ENCODE measurements at regions not wholly inside any gene's neighbourhood (a gene's known extent, or its start where the extent isn't known, plus 50 kb on each side); places are given as distances from the start of the nearest gene placed in this dataset.

DNA sequence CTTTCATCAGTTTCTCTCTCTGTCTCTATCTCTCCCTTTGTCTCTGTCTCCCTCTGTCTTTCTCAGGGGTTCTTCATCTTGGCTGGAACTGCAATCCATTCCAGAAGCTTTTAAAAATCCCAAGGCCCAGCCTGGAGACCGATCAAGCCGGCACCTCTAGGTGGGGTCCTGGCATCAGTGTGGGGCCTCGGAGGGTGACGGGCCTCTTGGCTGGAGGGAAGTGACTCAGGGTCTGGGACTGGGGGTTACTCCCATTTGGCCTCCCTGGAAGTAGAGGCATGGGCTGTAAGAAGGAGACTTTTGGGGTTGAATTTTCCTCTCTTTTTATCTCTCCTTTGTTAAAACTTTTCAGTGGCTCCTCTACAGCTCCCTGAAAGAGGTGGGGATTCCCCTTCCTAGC is 52.8 kb upstream of the OTOF start:
- DNase-seq (ENCODE audit: low read depth in 2 of 2) = peak; percentile 3 to 5

DNA sequence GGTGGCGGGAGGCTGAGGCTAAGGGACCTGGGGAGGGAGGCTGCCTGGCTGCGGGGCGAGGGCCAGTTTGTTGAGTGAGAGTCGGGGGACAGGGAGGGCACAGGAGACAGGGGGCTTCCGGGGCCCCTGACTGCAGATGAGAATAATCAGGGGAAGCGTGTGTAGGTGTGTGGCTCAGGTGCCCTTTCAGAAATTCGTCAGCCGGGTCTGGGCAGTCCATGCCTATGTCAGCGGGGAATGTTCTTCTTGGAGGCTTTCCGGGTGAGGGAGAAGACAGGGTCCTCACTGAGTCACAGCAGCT is 52.3 kb upstream of the OTOF start:
- DNase-seq (ENCODE audit: low read depth in 2 of 2) = no peak

DNA sequence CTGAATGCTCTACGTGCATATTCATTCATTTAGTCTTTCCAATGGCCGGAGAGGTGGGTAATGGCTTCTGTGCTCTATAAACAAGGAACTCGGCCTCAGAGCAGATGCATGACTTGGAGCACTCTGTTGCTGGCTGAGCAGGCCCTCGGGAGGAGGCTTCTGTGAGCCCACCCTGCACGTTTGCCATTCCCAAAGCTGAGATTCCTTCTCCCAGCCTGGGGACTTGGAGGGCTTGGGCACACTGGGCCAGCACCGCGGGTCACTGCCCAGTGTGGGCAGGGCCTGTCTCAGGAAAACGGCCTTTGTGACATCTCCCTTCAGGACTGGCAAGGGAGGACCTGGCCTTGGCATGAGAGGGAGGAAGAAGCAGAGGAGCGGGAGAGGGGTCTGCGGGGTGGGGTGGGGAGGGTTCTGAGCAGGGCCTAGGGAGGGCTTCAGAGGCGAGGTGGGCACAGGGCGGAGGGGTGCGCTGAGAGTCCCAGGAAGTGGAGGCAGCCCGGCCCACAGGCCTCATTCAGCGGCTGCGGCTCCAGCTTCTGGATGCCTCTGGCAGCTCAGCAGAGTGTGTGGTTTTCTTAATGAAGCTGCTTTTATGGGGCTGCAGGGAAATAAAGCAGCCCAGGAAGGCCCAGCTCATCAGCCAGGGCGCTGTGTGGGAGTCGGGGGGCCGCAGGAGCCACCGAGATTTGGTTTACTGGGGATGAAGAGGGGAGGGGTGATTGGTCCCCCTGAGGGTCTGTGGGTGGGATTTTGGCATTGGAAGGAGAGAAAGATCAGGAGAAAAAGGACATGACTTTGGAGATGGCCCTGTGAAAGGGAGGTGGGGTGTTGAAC is 51.7 kb upstream of the OTOF start:
- DNase-seq (ENCODE audit: low read depth in 2 of 2) = no peak

DNA sequence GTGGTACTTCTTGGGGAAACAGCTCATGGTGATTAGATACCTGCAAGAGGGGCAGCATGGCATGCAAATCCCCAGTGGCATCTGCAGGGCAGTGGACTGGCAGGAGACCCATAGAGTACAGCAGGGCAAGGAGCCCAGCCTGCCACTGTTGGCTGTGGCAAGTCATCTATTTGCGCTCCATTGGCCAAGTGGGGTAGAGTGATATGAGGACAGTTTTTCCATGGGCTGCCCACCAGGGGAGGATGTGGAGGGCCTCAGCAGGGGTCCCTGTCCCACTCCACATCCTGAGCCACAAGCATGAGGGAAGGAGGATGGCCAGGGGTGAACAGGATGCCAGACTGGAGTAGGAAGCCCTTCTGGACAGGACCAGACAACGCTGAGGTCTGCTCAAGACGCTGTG is 50.9 kb upstream of the OTOF start:
- no peak for DNase-seq (ENCODE audit: low read depth in 2 of 2)

DNA sequence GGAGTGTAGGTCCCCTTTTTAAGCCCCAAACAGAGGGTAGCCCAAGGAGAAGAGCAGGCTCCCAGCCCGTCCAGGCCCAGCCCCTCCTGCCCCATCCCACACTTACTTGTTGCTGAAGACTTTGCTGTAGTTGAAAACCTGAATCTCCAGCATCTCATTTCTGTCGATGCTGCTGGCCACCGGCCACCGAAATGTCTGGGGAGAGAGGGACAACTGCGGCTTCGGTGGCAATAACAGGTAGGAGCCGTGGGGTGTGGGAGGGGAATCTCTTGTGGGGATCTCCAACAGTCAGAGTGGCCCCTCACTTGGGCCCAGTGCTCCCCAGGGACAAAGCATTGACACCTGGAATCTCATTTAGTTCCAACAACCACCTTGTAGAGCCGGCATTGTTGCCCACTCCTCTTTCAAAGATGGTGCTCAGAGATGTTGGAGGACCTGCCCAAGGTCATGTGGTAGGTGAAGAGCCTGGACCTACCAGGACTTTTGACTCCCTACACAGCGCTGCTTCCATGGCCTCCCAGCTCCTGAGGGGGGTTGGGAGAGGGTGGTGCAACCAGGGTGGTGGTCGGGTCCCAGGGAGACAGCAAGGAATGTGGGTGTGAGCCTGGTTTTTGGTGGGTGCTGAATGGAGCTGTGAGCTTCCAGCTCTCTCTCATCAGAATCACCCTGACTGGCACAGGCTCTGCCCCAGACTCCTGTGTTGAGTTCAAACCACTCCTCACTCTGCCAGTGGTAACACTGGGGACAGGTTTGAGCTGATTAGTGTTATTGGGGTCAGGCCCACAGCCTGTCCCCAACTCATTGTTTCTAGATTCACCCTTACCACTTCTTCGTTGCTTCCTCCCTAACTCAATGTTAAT is 50.0 kb upstream of the OTOF start:
- no peak for DNase-seq (ENCODE audit: low read depth in 2 of 2)

All from fibroblast of skin of left quadriceps (primary cell).